Myocyte (in vitro differentiated cells): ENCODE measurements at regions not wholly inside any gene's neighbourhood (a gene's known extent, or its start where the extent isn't known, plus 50 kb on each side); places are given as distances from the start of the nearest gene placed in this dataset.

Experiments
- DNase-seq: peaks from one replicate; pipeline ENCODE4 v3.0.0-alpha.2; 2012; ENCODE audit warnings: low read depth

GRCh38 chr2:5841126-5841525 is 148.9 kb downstream of the SOX11 start:
- DNase-seq = no peak

- DNase-seq = no peak
Observed at GRCh38 chr2:5842326-5842725, 150.1 kb downstream of the SOX11 start.

- DNase-seq = no peak
Observed at GRCh38 chr2:5845798-5846330, 153.7 kb downstream of the SOX11 start.

- DNase-seq = no peak
Observed at GRCh38 chr2:5846881-5847280, 154.7 kb downstream of the SOX11 start.

DNA sequence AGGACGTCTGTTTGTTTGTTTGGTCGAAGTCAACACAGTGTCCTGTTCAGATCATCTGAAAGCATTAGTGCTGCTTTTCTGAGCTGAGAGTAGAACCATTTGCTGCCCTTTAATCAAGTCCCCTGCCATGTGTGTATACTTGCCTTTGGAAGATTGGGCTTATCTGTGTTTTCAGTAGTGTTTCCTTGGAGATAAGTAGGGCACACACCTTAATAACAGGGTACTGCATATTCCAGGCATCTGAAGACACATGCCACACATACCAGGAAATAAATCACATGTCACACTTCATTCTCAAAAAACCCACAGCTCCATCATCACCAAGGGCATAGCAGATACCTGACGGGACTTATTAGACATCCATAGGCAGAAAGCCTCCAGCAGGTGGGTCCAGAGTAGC is 157.4 kb downstream of the SOX11 start:
- DNase-seq = no peak

DNA sequence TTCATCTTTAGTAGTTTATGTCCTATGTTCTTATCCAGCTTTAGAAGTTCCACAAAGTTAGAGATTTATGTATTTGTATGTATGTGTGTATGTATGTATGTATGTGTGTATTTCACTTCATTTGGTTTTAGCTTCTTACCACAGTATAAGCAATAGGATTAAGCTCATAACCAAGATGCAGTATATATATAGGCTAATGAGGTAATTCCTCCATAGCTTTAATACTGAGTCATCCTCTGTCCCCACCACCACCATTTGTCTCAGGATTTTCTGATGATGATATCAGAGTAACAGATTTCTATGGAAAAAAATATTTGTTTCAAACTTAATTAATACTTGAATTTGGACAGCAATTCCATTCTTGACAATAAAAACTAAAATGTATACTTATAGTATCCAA is 159.2 kb downstream of the SOX11 start:
- no peak for DNase-seq

GRCh38 chr2:5854797-5855196 is 162.6 kb downstream of the SOX11 start:
- DNase-seq = no peak

DNA sequence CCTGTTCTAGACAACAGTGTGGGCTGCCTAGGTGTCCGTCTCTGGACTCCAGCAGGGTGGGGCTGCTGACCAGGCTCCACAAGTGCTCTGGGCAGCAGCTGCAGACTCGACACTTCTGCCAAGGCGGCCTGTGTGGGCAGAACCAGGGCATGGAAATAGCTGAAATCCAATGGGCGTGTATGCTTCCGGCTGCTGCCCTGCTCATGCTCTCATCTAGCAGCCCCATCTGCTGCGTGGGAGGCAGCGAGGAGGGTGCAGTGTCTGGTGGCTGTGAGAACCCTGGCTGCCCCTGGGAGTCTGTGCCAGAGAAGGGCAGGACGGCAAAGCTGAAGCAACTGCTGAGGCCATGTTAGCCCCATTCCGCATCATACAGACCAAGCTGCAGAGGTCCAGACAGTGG is 174.9 kb downstream of the SOX11 start:
- DNase-seq = peak; percentile 54

- peak; percentile 48 for DNase-seq
Observed at GRCh38 chr2:5868931-5869330, 176.7 kb downstream of the SOX11 start.

DNA sequence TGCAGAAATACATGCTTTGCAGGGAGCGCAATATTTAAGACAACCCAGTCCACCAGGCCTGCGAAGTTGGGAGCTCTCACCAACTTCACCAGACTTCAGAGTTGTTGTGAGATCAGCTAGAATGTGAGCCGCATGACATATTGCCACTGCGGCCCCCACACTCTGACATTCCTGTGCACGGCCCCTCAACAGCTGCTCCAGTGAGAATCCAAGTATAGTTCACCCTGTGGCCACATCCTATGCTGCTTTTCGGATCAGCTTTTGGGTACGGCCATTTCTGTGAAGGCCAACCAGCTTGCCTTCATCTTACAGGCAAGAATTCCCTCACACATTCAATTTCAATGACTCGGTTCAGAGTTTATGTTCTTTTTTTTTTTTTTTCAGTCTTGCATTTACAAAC is 177.8 kb downstream of the SOX11 start:
- no peak for DNase-seq

DNA sequence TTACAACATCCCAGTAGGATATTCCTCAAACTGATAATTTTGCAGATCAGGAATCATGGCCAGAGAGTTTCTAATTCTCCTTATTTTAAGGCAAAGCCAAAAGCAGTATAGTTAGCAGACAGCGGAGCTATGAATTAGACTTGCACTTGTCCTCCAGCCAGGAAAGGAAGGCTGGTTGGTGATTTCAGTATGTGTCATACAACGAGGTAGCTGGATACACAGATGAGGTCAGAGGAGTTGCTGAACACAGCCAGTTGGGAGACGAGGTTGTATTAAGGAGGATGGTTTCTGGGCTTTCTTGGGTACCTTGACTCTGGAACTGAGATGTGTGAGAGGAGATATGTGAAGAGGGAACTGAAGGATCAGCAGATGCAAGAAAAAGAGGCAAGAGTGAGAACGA is 185.2 kb downstream of the SOX11 start:
- DNase-seq = no peak

DNA sequence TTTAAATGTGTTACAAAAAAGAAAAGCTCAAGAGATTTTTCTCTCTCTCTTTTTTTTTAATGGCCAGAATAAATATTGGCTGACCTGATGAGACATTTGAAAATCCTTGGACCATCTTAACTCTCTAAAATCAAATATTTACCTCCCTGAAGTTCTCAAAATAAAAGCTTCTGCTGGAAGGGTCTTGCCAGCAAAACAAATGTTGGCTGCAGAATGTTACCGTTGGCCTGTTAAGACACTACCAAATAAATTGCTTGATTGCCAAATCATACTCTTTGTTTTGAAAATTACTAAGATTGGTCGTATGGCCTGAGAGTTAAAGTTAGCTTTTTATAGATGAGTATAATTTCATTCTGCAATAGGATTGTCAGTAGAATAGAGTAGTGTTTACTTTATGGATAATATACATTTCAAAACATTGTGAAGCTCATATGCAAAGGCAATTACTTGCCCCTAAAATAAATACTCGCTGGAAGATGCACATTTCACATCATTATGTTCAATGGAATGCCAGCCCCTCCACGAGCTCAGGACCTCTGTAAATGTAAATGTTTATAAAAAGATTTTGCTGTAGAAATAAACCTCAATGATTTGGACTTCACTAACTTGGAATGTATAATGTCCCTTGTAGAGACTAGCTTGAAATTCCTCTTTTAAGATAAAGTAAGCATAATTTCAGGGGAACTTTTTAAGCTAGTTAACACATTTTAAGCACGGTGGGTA is 193.4 kb downstream of the SOX11 start:
- no peak for DNase-seq

- DNase-seq = no peak
Observed at GRCh38 chr2:5886462-5886861, 194.3 kb downstream of the SOX11 start.

- no peak for DNase-seq
Observed at GRCh38 chr2:5888126-5888525, 195.9 kb downstream of the SOX11 start.

DNA sequence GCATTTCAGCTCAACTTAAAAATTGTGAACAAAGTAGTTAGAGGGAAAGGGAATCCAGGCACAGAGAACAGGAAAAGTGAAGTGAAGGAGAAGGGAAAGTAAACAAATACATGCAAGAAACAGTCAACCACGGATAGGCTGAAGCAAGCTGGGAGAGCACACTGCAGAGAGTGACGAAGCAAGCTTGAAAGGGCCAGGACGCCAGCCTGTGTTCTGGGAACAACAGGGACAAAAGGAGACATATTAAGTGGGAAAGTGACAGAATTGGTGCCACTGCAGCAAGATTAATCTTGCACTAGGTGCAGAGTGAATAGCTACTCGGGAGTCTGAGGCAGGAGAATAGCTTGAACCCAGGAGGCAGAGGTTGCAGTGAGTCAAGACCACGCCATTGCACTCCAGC is 197.3 kb downstream of the SOX11 start:
- DNase-seq = no peak

GRCh38 chr2:5894355-5894754 is 202.2 kb downstream of the SOX11 start:
- DNase-seq = no peak

- DNase-seq = no peak
Observed at GRCh38 chr2:5895284-5895683, 203.1 kb downstream of the SOX11 start.

DNA sequence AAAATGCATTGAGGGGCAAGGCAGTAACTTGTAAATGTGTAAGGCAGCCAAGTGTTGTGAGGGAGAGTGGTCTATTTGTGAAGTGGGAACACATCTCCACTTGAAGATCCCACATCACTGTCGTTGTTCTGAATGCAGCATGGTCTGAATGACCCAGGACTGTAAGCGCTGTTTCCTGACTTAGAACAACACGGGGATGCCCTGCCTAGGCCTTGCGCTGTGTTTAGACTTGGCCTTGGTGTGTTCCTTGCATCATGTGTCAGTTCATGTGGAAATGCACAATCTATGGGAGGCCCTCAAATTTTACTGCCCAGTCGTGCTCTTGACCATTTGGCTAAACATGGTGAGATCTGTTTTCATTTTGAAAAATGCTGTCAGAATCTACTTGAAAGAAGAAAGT is 205.1 kb downstream of the SOX11 start:
- DNase-seq = no peak

DNA sequence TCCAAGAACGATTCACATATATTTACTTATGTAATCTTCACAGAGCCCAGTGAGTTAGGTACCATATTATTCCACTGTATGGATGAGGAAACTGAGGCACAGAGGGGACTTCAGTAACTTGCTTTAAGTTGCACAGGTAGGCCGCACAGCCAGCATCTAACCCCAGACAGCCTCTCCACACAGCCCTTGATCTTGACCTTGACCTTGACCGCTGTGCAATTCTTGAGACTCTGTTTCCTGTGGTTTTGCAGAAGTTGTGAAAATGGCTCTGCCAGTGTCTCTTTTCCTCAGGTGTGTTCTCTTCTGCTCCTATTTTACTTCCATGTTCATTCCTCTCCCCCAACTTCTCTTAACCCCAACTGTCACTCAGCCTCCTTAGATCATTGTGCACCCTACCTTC is 206.5 kb downstream of the SOX11 start:
- no peak for DNase-seq

DNA sequence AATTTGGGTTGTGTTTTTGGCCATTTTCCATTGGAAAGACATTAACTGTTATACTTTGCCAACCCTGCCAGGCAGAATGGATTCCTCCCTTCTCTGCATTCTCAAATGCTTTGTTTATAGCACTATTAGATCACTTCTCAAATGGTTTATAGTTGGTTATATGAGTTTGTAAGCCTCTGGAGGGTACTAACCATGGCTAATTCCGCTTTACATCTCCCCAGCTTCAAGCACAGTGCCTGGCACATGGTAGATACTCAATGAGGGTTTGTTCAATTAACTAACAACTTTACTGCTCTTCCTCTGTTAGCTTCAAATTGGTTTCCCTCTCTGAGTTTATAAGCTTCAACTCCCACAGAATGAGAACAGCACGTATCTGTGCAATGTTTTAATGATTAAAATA is 213.5 kb downstream of the SOX11 start:
- no peak for DNase-seq

DNA sequence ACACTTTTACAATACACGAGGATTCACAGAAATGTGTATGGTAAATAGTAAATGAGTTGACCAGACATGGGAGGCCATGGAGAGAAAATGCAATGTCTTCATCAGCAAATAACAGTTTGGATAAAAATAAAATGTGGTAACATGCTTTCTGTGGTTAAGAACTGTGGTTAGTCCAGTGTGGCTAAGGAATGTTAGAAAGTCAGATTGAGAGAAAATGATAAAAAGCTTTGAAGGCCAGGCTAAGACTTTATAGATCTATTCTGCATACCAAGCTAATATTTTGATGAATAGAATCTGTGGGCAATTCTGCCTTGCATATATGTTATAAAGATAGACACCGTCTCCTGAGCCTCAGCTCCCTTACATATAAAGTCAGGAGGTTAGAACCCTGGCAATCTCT is 215.9 kb downstream of the SOX11 start:
- peak; percentile 1 for DNase-seq

DNA sequence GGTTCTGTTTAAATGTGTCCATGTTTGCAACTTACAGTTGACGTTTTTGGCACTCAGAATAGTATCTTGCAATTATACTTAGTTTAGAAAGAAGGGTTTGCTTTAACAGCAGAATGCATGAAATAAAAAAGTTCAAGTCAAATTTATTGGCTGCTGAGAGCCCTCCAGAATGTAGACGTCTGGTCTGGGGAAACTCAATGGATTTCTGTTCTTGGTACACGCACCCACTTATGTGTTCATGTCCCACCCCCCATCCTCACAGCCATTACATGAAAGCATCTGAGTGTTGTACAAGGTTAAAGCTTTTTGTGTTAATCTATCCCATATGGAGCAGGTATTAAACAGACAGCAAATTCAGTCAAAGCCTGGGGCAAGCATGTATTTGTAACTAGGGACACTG is 219.5 kb downstream of the SOX11 start:
- no peak for DNase-seq

GRCh38 chr2:5913711-5914395 is 221.7 kb downstream of the SOX11 start:
- no peak for DNase-seq
